Subcutaneous abdominal adipose tissue (tissue), 5 donors: ENCODE measurements at regions not wholly inside any gene's neighbourhood (a gene's known extent, or its start where the extent isn't known, plus 50 kb on each side); places are given as distances from the start of the nearest gene placed in this dataset.

Source experiments
- H3K27ac ChIP-seq: one replicate; pipeline ENCODE4 v1.7.0; 2013; ENCODE audit warnings: low read depth, mild to moderate bottlenecking, inconsistent platforms, low read length, moderate library complexity
- H3K27me3 ChIP-seq, 5 donors: one replicate each; pipeline ENCODE4 v1.7.0; 2013; ENCODE audit warnings: low read length in 5 of 5, inconsistent platforms in 1 of 5; ENCODE audit not compliant: control insufficient read depth in 5 of 5, insufficient read depth in 4 of 5
- H3K36me3 ChIP-seq, 5 donors: one replicate each; pipeline ENCODE4 v1.7.0; 2013; ENCODE audit warnings: low read length in 5 of 5; ENCODE audit not compliant: control insufficient read depth in 5 of 5, insufficient read depth in 5 of 5
- H3K4me1 ChIP-seq, 5 donors: one replicate each; pipeline ENCODE4 v1.7.0; 2013; ENCODE audit warnings: low read length in 5 of 5, mild to moderate bottlenecking in 3 of 5, moderate library complexity in 1 of 5; ENCODE audit not compliant: control insufficient read depth in 5 of 5, insufficient read depth in 5 of 5
- H3K4me3 ChIP-seq, 5 donors: one replicate each; pipeline ENCODE4 v1.7.0; 2013; ENCODE audit warnings: low read length in 5 of 5, low read depth in 1 of 5
- H3K9ac ChIP-seq, 5 donors: one replicate each; pipeline ENCODE4 v1.7.0; 2013; ENCODE audit warnings: low read length in 5 of 5, mild to moderate bottlenecking in 4 of 5, moderate library complexity in 3 of 5
- H3K9me3 ChIP-seq, 5 donors: one replicate each; pipeline ENCODE4 v1.7.0; 2013; ENCODE audit warnings: low read length in 5 of 5; ENCODE audit not compliant: control insufficient read depth in 5 of 5
- donor health status: healthy.
- donor health status: healthy.
- donor health status: healthy.
- donor health status: healthy.
- donor health status: healthy.

GRCh38 chr2:175309799-175310198 is 128.3 kb upstream of the ATP5MC3 start:
- no peak overlapping the region for H3K27ac ChIP-seq
- H3K9ac ChIP-seq = no peak overlapping the region
- no peaks in the 10 kb centered on the region for H3K9me3 ChIP-seq
- no peaks in the 10 kb centered on the region for H3K36me3 ChIP-seq
- no peaks in the 10 kb centered on the region for H3K27me3 ChIP-seq
- H3K4me3 ChIP-seq = no peak overlapping the region
- no peaks in the 10 kb centered on the region for H3K4me1 ChIP-seq

DNA sequence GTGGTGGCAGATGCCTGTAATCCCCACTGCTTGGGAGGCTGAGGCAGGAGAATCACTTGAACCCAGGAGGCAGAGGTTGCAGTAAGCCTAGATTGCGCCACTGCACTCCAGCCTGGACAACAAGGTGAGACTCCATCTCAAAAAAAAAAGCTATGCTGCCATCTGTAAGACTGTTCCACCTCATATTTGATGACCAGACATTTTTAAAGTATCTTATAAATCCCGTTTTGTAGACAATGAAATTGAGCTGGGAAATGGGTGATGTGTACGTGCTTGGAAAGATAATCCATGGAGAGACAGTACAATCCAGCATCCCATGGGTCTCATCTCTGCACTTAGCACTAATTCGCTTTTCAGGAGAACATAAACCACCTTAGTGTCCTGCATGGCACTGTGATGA is 126.5 kb upstream of the ATP5MC3 start:
- H3K9ac ChIP-seq = no peak overlapping the region
- no peak overlapping the region for H3K4me3 ChIP-seq
- H3K27me3 ChIP-seq = no peaks in the 10 kb centered on the region
- H3K4me1 ChIP-seq = no peaks in the 10 kb centered on the region
- no peaks in the 10 kb centered on the region for H3K36me3 ChIP-seq
- H3K27ac ChIP-seq = no peak overlapping the region
- H3K9me3 ChIP-seq = no peaks in the 10 kb centered on the region

GRCh38 chr2:175304541-175304940 is 123.0 kb upstream of the ATP5MC3 start:
- Histone ChIP-seq H3K36me3 (no peaks in the 10 kb centered on the region), H3K27me3 (peaks cover 0 to 2% (median 0%) of the 10 kb centered on the region in 5 donors), H3K4me1 (no peaks in the 10 kb centered on the region), H3K9me3 (no peaks in the 10 kb centered on the region), H3K4me3 (no peak overlapping the region), H3K27ac (no peak overlapping the region), H3K9ac (no peak overlapping the region)

- Histone ChIP-seq H3K36me3 (no peaks in the 10 kb centered on the region), H3K9me3 (peaks cover 0 to 4% (median 0%) of the 10 kb centered on the region in 5 donors), H3K4me1 (no peaks in the 10 kb centered on the region), H3K9ac (no peak overlapping the region), H3K27me3 (peaks cover 0 to 16% (median 7%) of the 10 kb centered on the region in 5 donors), H3K27ac (no peak overlapping the region), H3K4me3 (no peak overlapping the region)
Observed at GRCh38 chr2:175293776-175294175, 112.3 kb upstream of the ATP5MC3 start.

GRCh38 chr2:175293195-175293594 is 111.7 kb upstream of the ATP5MC3 start:
- no peak overlapping the region for H3K4me3 ChIP-seq
- H3K9me3 ChIP-seq = peaks cover 0 to 2% (median 0%) of the 10 kb centered on the region in 5 donors
- no peaks in the 10 kb centered on the region for H3K36me3 ChIP-seq
- H3K27me3 ChIP-seq = peaks cover 0 to 16% (median 7%) of the 10 kb centered on the region in 5 donors
- H3K9ac ChIP-seq = no peak overlapping the region
- H3K27ac ChIP-seq = no peak overlapping the region
- no peaks in the 10 kb centered on the region for H3K4me1 ChIP-seq

DNA sequence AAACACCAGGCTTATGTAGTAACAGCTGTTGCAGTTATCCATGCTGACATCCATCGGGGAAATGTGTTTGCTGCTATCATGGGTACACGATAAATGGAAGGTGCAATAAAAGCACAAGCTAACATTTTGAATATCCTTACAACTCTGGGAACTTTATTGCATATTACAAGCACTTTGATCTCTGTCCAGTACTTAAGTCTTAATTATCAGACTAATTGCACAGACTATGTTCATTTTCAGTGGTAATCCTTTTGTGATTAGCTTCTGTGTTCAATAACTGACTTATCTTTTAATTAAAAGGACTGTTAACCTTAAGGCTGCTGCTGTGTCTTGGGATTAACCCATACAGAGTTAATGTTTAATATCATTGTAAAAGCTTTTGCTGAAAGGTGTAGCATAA is 101.4 kb upstream of the ATP5MC3 start:
- H3K4me3 ChIP-seq = no peak overlapping the region
- H3K36me3 ChIP-seq = no peaks in the 10 kb centered on the region
- no peaks in the 10 kb centered on the region for H3K4me1 ChIP-seq
- no peak overlapping the region for H3K9ac ChIP-seq
- no peak overlapping the region for H3K27ac ChIP-seq
- H3K9me3 ChIP-seq = no peaks in the 10 kb centered on the region
- H3K27me3 ChIP-seq = peaks cover 0 to 4% (median 0%) of the 10 kb centered on the region in 5 donors

DNA sequence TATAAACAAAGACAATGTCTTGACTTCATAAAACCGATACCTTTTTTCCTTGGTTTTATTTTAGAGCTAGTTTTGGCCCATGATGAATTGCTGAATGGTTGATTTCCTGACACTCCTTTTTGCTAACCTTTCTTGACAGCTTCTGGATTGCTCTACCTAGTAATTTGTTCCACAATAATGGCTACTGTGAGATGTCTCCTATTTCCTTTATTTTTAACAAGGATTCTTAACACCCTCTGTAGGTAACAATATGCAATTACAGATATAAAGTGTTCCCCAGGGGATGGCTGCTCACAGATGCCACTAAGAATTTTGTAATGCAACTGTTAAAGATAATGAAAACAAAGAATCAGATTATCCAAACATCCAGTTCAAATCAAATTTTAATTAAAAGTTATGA is 100.8 kb upstream of the ATP5MC3 start:
- Histone ChIP-seq H3K9me3 (no peaks in the 10 kb centered on the region), H3K4me3 (no peak overlapping the region), H3K36me3 (no peaks in the 10 kb centered on the region), H3K27ac (no peak overlapping the region), H3K9ac (no peak overlapping the region), H3K4me1 (no peaks in the 10 kb centered on the region), H3K27me3 (peaks cover 0 to 4% (median 0%) of the 10 kb centered on the region in 5 donors)

DNA sequence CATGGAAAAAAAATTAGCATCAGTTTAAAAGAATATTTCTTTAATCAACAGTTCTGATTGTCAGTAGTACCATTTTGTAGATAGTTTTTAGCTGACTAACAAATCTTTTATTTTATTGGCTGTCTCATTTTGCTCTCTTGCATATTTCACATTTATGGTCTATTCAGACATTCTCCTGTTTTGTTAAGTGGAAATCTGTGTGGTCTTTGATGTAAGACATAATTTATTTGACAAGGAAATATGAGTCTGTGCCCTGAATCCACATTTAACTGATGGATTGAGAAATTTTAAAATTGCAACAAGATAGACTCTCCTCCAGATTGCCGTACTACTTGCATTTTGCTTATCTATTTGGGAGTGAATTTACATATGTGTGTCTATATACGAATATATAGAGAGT is 96.3 kb upstream of the ATP5MC3 start:
- no peak overlapping the region for H3K4me3 ChIP-seq
- no peaks in the 10 kb centered on the region for H3K9me3 ChIP-seq
- H3K9ac ChIP-seq = no peak overlapping the region
- no peaks in the 10 kb centered on the region for H3K36me3 ChIP-seq
- H3K27ac ChIP-seq = no peak overlapping the region
- H3K27me3 ChIP-seq = no peaks in the 10 kb centered on the region
- no peaks in the 10 kb centered on the region for H3K4me1 ChIP-seq

GRCh38 chr2:175275539-175275938 is 94.0 kb upstream of the ATP5MC3 start:
- H3K36me3 ChIP-seq = no peaks in the 10 kb centered on the region
- no peaks in the 10 kb centered on the region for H3K9me3 ChIP-seq
- no peak overlapping the region for H3K27ac ChIP-seq
- no peaks in the 10 kb centered on the region for H3K27me3 ChIP-seq
- H3K4me1 ChIP-seq = no peaks in the 10 kb centered on the region
- H3K4me3 ChIP-seq = no peak overlapping the region
- no peak overlapping the region for H3K9ac ChIP-seq

GRCh38 chr2:175259164-175259563 is 77.7 kb upstream of the ATP5MC3 start:
- Histone ChIP-seq H3K4me1 (no peaks in the 10 kb centered on the region), H3K9me3 (no peaks in the 10 kb centered on the region), H3K4me3 (no peak overlapping the region), H3K9ac (no peak overlapping the region), H3K36me3 (no peaks in the 10 kb centered on the region), H3K27me3 (no peaks in the 10 kb centered on the region), H3K27ac (no peak overlapping the region)
